ENCODE measurements at regions not wholly inside any gene's neighbourhood (a gene's known extent, or its start where the extent isn't known, plus 50 kb on each side); places are given as distances from the start of the nearest gene placed in this dataset.
A peak's percentile ranks its signal among the peaks of the same experiment; 100 is the strongest.

- TF ChIP-seq HMGXB4 (CRISPR knock-in tag; IDR thresholded peaks at IDR 0.05; ENCODE audit: borderline replicate concordance), result no peak
- TF ChIP-seq CEBPB (IDR thresholded peaks at IDR 0.05), result 0 out of 4 replicates have a peak, but pooled peaks of 1 of the 2 experiments have one; percentile 39
- TF ChIP-seq JUN (IDR thresholded peaks at IDR 0.05), result 0 out of 5 replicates have a peak, but pooled peaks of 1 of the 2 experiments have one; percentile 33
- TF ChIP-seq CBX8 (IDR thresholded peaks at IDR 0.05), result no peak
- TF ChIP-seq POLR2AphosphoS2 (conservative IDR thresholded peaks at IDR 0.05; ENCODE audit: low read length), result no peak
These were observed 735.1 kb upstream of the MARCKS start (continued) for GRCh38 chr6:113122060-113122459.

- POLR2A ChIA-PET, result interaction anchor here (0.6 kb wide), 1 partner anchor 520 kb away, joined by 5 read pairs; no protein-coding TSS in a partner anchor
- ATAC-seq, result no peak
- H3K27ac ChIP-seq, result no peak overlapping the region
- DNase-seq (ENCODE audit: low read depth in 1 of 2, low spot score in 1 of 2), result no peak
- TF ChIP-seq EHMT2 (IDR thresholded peaks at IDR 0.05; ENCODE audit: low read depth) (no peak), TP53 (CRISPR knock-in tag; IDR thresholded peaks at IDR 0.05) (no peak), FOXS1 (CRISPR knock-in tag; IDR thresholded peaks at IDR 0.05) (no peak), CHD2 (IDR thresholded peaks at IDR 0.05; ENCODE audit: low read length, partially characterized antibody) (no peak), PBX3 (IDR thresholded peaks at IDR 0.05) (no peak), ZSCAN20 (CRISPR knock-in tag; IDR thresholded peaks at IDR 0.05) (no peak), NR3C1 (IDR thresholded peaks at IDR 0.05) (no peak), HMGXB4 (CRISPR knock-in tag; IDR thresholded peaks at IDR 0.05; ENCODE audit: borderline replicate concordance) (no peak), HDAC2 (IDR thresholded peaks at IDR 0.05) (no peak), RARB (CRISPR knock-in tag; IDR thresholded peaks at IDR 0.05) (no peak), JUNB (IDR thresholded peaks at IDR 0.05) (no peak), ZNF302 (CRISPR knock-in tag; IDR thresholded peaks at IDR 0.05) (no peak), ELK1 (IDR thresholded peaks at IDR 0.05; ENCODE audit: low read depth, low read length) (no peak), CBX2 (IDR thresholded peaks at IDR 0.05; ENCODE audit: borderline replicate concordance, low read depth) (no peak)
- no peak for FAIRE-seq
- no peak overlapping the region for H3K4me3 ChIP-seq
- H3K4me1 ChIP-seq, result peaks cover 26% of the 10 kb centered on the region
- 34% methylated on average over 2 of the region's 2 CpGs for WGBS (ENCODE audit: missing lambda C conversion rate)
- CTCF ChIA-PET, result no interaction called here
- H3K9me3 ChIP-seq, result no peaks in the 10 kb centered on the region
- no peak overlapping the region for H3K4me2 ChIP-seq
These were observed 731.5 kb upstream of the MARCKS start for GRCh38 chr6:113125626-113126025.

- no peak overlapping the region for H3K27ac ChIP-seq
- H3K9me3 ChIP-seq, result no peaks in the 10 kb centered on the region
- no peak overlapping the region for H3K4me2 ChIP-seq
- ATAC-seq, result no peak
- H3K4me3 ChIP-seq, result no peak overlapping the region
- TF ChIP-seq USF2 (IDR thresholded peaks at IDR 0.05) (no peak), CBX8 (IDR thresholded peaks at IDR 0.05) (no peak), HOXB13 (CRISPR knock-in tag; IDR thresholded peaks at IDR 0.05; ENCODE audit: low read depth) (no peak), ELK1 (IDR thresholded peaks at IDR 0.05; ENCODE audit: low read depth, low read length) (no peak), KDM5A (IDR thresholded peaks at IDR 0.05) (no peak), RCOR1 (IDR thresholded peaks at IDR 0.05; ENCODE audit: low read depth, low read length) (no peak), CHD2 (IDR thresholded peaks at IDR 0.05; ENCODE audit: low read length, partially characterized antibody) (no peak), ZFP36 (IDR thresholded peaks at IDR 0.05; ENCODE audit: borderline replicate concordance, partially characterized antibody) (no peak), FOSB (CRISPR knock-in tag; IDR thresholded peaks at IDR 0.05) (no peak), NR3C1 (IDR thresholded peaks at IDR 0.05) (no peak), RAD21 (conservative IDR thresholded peaks at IDR 0.05 in 1 of 2, IDR thresholded peaks at IDR 0.05 in 1 of 2) (no peak), GATA3 (IDR thresholded peaks at IDR 0.05; ENCODE audit: borderline replicate concordance) (no peak), ZSCAN20 (CRISPR knock-in tag; IDR thresholded peaks at IDR 0.05) (no peak)
- no peak for FAIRE-seq
- WGBS (ENCODE audit: missing lambda C conversion rate), result 91% methylated on average over 5 of the region's 5 CpGs
- no peak for DNase-seq (ENCODE audit: low read depth in 1 of 2, low spot score in 1 of 2)
- ChIA-PET POLR2A (no interaction called here), CTCF (no interaction called here)
- H3K4me1 ChIP-seq, result peaks cover 5% of the 10 kb centered on the region; the same call in 1 of the 3 replicates
These were observed 729.2 kb upstream of the MARCKS start for GRCh38 chr6:113127786-113128419.

Data from A549 (cell line).